Chondrocyte (in vitro differentiated cells): ENCODE measurements at regions not wholly inside any gene's neighbourhood (a gene's known extent, or its start where the extent isn't known, plus 50 kb on each side); places are given as distances from the start of the nearest gene placed in this dataset.
"Not testable (repeated sequence)": the region's sequence is repeated elsewhere in the genome, so short reads cannot be mapped to it uniquely, and the experiment has no call there.

ENCODE experiments used
- DNase-seq: peaks from one replicate; pipeline ENCODE4 v3.0.0; 2021; ENCODE audit warnings: mixed read lengths, low spot score
- H3K27ac Mint-ChIP-seq: one replicate; pipeline ENCODE4 v1.8.0; 2021; ENCODE audit warnings: mild to moderate bottlenecking, moderate library complexity, mixed read lengths; ENCODE audit not compliant: unreplicated experiment
- H3K27me3 Mint-ChIP-seq: 2 replicates; pipeline ENCODE4 v1.8.0; 2021; ENCODE audit warnings: low read depth, mixed read lengths
- H3K36me3 Mint-ChIP-seq: 2 replicates; pipeline ENCODE4 v1.8.0; 2021; ENCODE audit warnings: low read depth, mixed read lengths
- H3K4me1 Mint-ChIP-seq: 2 replicates; pipeline ENCODE4 v1.8.0; 2021; ENCODE audit warnings: low read depth, mild to moderate bottlenecking, mixed read lengths
- H3K4me3 Mint-ChIP-seq: one replicate; pipeline ENCODE4 v1.8.0; 2021; ENCODE audit warnings: mild to moderate bottlenecking, moderate library complexity, mixed read lengths; ENCODE audit not compliant: unreplicated experiment
- H3K9me3 Mint-ChIP-seq: 2 replicates; pipeline ENCODE4 v1.8.0; 2021; ENCODE audit warnings: low read depth, mixed read lengths
- TF ChIP-seq, protein P1 (sequence below): fragments of 200-600 bp; sonication (generic); IDR thresholded peaks from 2 replicates; pipeline ENCODE4 v1.5.0; 2021; ENCODE audit warnings: antibody characterized with exemption, mild to moderate bottlenecking, moderate library complexity

GRCh38 chr19:56980906-56981305 lies 138.9 kb upstream of the USP29 start:
- no peak overlapping the region for H3K27ac Mint-ChIP-seq

GRCh38 chr19:56981440-56981839 lies 138.3 kb upstream of the USP29 start:
- H3K4me3 Mint-ChIP-seq, H3K36me3 Mint-ChIP-seq: not testable (repeated sequence)
- peaks cover 60% of the 10 kb centered on the region for H3K9me3 Mint-ChIP-seq

More at GRCh38 chr19:56980906-56981305, 138.9 kb upstream of the USP29 start:
- TF ChIP-seq, protein P1, sequence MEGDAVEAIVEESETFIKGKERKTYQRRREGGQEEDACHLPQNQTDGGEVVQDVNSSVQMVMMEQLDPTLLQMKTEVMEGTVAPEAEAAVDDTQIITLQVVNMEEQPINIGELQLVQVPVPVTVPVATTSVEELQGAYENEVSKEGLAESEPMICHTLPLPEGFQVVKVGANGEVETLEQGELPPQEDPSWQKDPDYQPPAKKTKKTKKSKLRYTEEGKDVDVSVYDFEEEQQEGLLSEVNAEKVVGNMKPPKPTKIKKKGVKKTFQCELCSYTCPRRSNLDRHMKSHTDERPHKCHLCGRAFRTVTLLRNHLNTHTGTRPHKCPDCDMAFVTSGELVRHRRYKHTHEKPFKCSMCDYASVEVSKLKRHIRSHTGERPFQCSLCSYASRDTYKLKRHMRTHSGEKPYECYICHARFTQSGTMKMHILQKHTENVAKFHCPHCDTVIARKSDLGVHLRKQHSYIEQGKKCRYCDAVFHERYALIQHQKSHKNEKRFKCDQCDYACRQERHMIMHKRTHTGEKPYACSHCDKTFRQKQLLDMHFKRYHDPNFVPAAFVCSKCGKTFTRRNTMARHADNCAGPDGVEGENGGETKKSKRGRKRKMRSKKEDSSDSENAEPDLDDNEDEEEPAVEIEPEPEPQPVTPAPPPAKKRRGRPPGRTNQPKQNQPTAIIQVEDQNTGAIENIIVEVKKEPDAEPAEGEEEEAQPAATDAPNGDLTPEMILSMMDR: no peak
- Mint-ChIP-seq H3K4me1 (no peaks in the 10 kb centered on the region), H3K9me3 (peaks cover 61% of the 10 kb centered on the region), H3K27me3 (no peaks in the 10 kb centered on the region), H3K36me3 (peaks cover 3% of the 10 kb centered on the region), H3K4me3 (no peak overlapping the region)
- no peak for DNase-seq

DNA sequence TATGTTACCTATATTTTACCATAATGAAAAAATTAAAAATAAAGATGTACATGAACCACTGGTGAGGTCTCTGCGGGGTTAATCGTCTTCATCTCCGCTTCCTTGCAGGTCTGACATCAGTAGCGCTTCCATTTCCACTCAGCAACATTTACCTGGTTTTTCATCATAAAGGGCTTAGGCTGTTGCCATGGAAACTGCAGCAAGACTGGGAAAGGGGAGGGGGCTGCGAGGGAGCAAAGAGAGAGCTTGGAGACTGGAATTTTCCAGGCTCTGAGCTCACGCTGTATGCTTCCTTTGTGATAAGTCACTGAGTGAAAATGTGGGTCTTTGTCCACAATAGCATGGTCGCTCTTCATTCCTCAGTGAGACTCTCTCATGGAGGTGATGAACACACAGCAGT lies 136.6 kb upstream of the USP29 start:
- Mint-ChIP-seq H3K4me3 (no peak overlapping the region), H3K36me3 (peaks cover 3% of the 10 kb centered on the region), H3K27me3 (no peaks in the 10 kb centered on the region), H3K9me3 (peaks cover 57% of the 10 kb centered on the region), H3K4me1 (no peaks in the 10 kb centered on the region), H3K27ac (no peak overlapping the region)
- DNase-seq: no peak
- TF ChIP-seq, protein P1: no peak

More at GRCh38 chr19:56981440-56981839, 138.3 kb upstream of the USP29 start:
- H3K4me1 Mint-ChIP-seq, DNase-seq, H3K27ac Mint-ChIP-seq, H3K27me3 Mint-ChIP-seq: not testable (repeated sequence)

GRCh38 chr19:56983804-56984203 lies 136.0 kb upstream of the USP29 start:
- Mint-ChIP-seq H3K27me3 (no peaks in the 10 kb centered on the region), H3K36me3 (peaks cover 3% of the 10 kb centered on the region), H3K4me3 (no peak overlapping the region), H3K4me1 (no peaks in the 10 kb centered on the region), H3K9me3 (peaks cover 59% of the 10 kb centered on the region), H3K27ac (no peak overlapping the region)
- no peak for DNase-seq
- TF ChIP-seq, protein P1: no peak

GRCh38 chr19:56986386-56986785 lies 133.4 kb upstream of the USP29 start:
- no peak overlapping the region for H3K27ac Mint-ChIP-seq
- TF ChIP-seq, protein P1: no peak
- peaks cover 4% of the 10 kb centered on the region for H3K36me3 Mint-ChIP-seq
- no peaks in the 10 kb centered on the region for H3K27me3 Mint-ChIP-seq
- H3K4me3 Mint-ChIP-seq: no peak overlapping the region
- no peak for DNase-seq
- no peaks in the 10 kb centered on the region for H3K4me1 Mint-ChIP-seq
- peaks cover 64% of the 10 kb centered on the region for H3K9me3 Mint-ChIP-seq

- no peak overlapping the region for H3K4me3 Mint-ChIP-seq
- H3K27me3 Mint-ChIP-seq: no peaks in the 10 kb centered on the region
- peaks cover 59% of the 10 kb centered on the region for H3K9me3 Mint-ChIP-seq
- DNase-seq: no peak
- H3K27ac Mint-ChIP-seq: no peak overlapping the region
- no peaks in the 10 kb centered on the region for H3K4me1 Mint-ChIP-seq
- TF ChIP-seq, protein P1: no peak
- peaks cover 4% of the 10 kb centered on the region for H3K36me3 Mint-ChIP-seq
These were observed 132.6 kb upstream of the USP29 start for GRCh38 chr19:56987184-56987583.
